AG09319 (cell line): ENCODE measurements at regions not wholly inside any gene's neighbourhood (a gene's known extent, or its start where the extent isn't known, plus 50 kb on each side); places are given as distances from the start of the nearest gene placed in this dataset.

Experiments
- DNase-seq: peaks from one replicate; pipeline ENCODE4 v3.0.0-alpha.2; 2010; ENCODE audit warnings: low read depth; ENCODE audit errors: extremely low read depth
- CTCF ChIP-seq: IDR thresholded peaks from 2 replicates; pipeline ENCODE4 v1.5.1; 2011; ENCODE audit warnings: low read depth, mild to moderate bottlenecking, inconsistent platforms, low read length, moderate library complexity

- no peak for TF ChIP-seq CTCF
- DNase-seq = no peak
Observed at GRCh38 chr13:78201411-78201810, 282.8 kb upstream of the EDNRB start.

GRCh38 chr13:78198821-78199220 is 280.2 kb upstream of the EDNRB start:
- no peak for TF ChIP-seq CTCF
- no peak for DNase-seq

- DNase-seq = no peak
Observed at GRCh38 chr13:78198419-78198818, 279.8 kb upstream of the EDNRB start.

GRCh38 chr13:78197231-78197630 is 278.6 kb upstream of the EDNRB start:
- TF ChIP-seq CTCF = no peak
- no peak for DNase-seq

More at GRCh38 chr13:78198419-78198818, 279.8 kb upstream of the EDNRB start:
- no peak for TF ChIP-seq CTCF

GRCh38 chr13:78194904-78195639 is 276.4 kb upstream of the EDNRB start:
- DNase-seq = no peak
- TF ChIP-seq CTCF = no peak

- DNase-seq = no peak
- TF ChIP-seq CTCF = no peak
Observed at GRCh38 chr13:78193846-78194245, 275.2 kb upstream of the EDNRB start.

- TF ChIP-seq CTCF = no peak
- peak; percentile 24 for DNase-seq
Observed at GRCh38 chr13:78192716-78193115, 274.1 kb upstream of the EDNRB start.
